T-helper 1 cell (primary cell): ENCODE measurements at regions not wholly inside any gene's neighbourhood (a gene's known extent, or its start where the extent isn't known, plus 50 kb on each side); places are given as distances from the start of the nearest gene placed in this dataset.
A peak's percentile ranks its signal among the peaks of the same experiment; 100 is the strongest.
"Not testable (repeated sequence)": the region's sequence is repeated elsewhere in the genome, so short reads cannot be mapped to it uniquely, and the experiment has no call there.

Experiments used
- DNase-seq, 5 donors: peaks; one replicate each; pipeline ENCODE4 v3.0.0-alpha.2; 2012 to 2020

DNA sequence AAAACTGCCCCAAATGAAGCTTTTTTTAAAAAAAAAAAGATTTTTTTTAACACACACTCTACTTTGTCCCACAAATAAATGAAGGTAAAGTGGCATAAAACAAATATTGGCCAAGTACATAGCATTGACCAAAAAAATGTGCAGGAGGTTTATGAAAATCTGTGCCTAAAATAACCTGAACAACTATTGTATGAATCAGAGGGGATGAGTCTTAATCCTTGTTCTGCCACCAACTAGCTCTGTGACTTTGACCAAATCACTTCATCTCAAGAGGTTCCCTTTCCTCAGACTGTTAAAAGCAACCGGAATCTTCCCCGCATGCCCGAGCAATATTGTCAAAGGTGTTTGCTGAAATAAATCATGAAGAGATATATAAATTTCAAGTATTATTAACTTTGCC, 150.4 kb upstream of the NEBL start:
- DNase-seq = no peak

DNA sequence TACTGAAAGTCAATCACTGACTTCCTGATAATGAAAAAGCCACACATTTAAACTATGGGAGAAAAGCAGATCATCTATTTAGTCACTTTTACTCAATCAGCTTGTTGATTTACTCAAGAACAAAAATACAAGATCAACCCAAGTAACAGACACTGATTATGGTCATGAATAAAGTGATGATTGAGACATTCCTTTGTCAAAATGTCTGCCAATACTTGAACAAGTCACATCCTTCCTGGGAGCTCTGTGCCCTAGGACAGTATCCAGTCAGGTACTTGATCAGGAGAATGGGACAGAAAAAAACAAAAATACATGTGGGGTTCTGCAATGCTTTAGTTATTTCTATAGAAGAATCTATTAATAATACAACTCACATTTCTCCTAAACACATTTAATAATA, 150.0 kb upstream of the NEBL start:
- no peak for DNase-seq

DNA sequence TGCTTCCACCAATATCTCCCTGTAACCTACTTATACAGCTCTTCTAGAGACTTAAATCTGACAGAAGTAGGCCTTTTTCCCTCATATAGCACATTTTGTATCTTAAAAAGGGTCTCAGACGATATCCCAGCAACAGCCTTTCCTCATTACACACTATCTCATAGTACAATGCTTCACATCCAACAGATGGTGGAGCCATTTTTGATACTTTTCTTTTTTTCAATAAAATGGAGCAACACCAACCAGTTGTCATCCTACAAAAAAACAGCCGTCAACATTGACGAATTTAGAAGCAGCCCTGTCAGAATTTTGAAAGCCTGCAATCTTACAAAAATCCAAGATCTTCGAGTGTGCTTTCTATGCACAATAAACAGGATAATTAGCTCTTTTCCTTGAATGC, 145.9 kb upstream of the NEBL start:
- no peak for DNase-seq

DNA sequence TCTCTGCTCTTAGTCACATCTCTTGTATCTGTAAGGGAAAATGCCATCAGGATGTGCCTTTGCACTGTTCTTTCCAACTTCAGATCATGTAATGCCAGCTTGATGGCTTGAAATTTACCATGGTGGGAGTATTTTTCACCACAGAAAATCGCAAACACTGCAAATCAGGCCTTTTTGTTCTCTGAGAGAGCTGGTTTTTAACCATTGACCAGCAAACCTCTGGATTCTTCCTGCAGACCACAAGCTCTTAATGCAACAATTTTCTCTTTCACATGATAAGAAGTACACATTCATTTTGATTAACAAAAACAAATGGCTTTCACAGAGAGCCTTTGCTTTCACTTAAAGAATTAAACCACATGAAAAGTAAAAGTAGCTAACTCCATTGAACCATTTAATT, 145.4 kb upstream of the NEBL start:
- no peak for DNase-seq

GRCh38 chr10:21041763-21042458, 144.8 kb upstream of the NEBL start:
- DNase-seq = no peak

GRCh38 chr10:21039721-21040120, 142.6 kb upstream of the NEBL start:
- DNase-seq = no peak

GRCh38 chr10:21036757-21037156, 139.6 kb upstream of the NEBL start:
- DNase-seq = no peak

DNA sequence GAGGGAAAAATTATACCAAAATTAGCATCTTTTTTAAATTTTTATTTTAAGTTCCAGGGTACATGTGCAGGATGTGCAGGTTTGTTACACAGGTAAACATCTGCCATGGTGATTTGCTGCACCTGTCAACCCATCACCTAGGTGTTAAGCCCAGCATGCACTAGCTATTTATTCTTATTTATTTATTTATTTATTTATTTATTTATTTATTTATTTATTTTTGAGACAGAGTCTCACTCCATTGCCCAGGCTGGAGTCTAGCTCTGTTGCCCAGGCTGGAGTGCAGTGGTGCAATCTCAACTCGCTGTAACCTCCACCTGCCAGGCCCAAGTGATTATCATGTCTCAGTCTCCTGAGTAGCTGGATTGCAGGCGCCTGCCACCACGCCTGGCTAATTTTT, 137.7 kb upstream of the NEBL start:
- not testable (repeated sequence) for DNase-seq

GRCh38 chr10:21034241-21034640, 137.1 kb upstream of the NEBL start:
- no peak for DNase-seq

GRCh38 chr10:21032587-21033319, 135.6 kb upstream of the NEBL start:
- no peak for DNase-seq

- DNase-seq = no peak
Measured at GRCh38 chr10:21031232-21031795, 134.2 kb upstream of the NEBL start.

DNA sequence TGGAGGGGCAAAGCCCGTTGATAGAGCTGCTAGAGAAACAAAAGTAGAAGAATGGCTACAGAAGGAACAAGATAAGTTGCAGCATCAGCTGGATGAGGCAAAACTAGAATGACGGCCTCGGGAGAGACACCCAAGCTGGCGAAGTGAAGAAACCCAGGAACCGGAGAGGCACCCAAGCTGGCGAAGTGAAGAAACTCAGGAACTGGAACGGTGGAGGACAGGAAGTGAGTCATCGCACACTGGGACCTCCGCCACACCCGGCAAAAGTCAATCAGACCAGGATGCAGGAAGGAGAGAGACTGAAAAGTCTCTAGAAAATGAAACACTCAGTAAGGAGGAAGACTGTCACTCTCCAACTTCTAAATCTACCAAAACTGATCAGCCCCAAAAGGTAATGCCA, 133.0 kb upstream of the NEBL start:
- no peak for DNase-seq

DNA sequence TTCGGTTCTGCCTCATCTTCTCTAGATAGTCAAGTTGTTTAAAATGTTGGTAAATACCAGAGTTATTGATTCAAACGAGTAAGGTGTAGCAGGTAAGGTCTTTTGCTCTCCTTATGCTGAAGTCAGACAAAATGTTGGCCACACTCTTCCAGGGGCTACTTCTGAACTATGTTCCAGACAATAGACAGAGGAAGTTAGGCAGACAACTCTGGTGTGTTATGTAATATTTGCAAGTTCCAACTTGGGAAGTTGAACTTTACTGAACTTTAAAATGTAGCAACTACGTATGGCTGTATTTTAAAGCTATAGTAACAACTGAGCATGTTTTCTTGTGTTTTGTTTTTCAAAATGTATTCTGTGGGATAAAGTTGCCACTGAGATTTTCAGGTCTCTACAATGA, 125.7 kb upstream of the NEBL start:
- no peak for DNase-seq

DNA sequence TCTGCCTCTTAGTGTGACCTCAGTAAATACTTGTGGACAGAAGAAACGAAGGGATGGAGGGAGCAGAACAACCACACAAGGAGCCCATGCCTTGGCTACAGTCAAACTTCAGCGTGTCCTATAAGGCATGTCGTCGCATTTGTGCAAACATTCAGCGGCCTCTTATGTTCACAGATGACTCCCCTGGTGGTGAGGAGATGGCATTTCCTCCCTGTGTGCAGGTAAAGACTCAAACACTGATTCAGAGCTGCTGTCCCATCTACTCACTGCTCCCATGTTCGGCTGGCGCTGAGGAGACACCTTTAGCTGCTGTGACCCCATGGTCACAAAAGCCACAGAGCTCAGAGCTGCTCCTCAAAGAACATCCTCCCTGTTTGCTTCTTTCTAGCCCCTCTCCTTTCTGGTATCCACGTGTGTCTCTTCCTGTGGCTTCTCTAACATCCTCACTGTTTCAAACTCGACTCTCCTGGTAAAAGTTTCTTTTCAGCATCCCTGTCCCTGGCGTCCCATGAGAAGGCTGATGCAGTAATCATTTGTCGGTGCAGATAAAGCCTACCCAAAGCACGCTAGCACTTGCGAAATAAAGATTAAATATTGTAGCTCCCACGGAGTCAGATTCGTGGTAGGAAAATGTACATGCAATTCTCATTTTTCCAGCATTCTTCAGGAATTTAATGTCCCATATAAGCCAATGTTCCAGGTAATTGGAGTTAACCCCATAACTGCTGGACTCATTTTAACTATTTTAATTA, 124.9 kb upstream of the NEBL start:
- DNase-seq = no peak

- no peak for DNase-seq
Measured at GRCh38 chr10:21021231-21021630, 124.1 kb upstream of the NEBL start.

DNA sequence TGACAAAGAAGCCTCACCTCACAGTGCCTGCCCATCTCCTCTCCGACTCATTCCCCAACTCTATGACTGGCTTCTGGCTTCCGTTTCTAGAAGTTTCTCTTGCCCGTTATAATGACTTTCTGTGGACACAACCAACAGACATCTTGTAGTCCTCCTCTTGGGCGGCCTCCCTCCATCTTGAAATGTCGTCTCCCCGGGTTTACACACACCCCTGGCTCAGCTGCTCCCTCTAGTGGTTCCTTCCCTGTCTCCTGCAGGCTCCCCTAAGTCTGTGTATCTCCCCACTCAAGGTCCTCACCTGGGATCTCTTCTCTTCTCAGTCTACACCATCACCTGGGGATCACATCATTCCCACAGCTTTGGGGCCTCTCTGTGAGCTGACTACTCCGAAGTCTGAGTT, 123.4 kb upstream of the NEBL start:
- DNase-seq = peak in 1 of 5 donors; percentile 11

DNA sequence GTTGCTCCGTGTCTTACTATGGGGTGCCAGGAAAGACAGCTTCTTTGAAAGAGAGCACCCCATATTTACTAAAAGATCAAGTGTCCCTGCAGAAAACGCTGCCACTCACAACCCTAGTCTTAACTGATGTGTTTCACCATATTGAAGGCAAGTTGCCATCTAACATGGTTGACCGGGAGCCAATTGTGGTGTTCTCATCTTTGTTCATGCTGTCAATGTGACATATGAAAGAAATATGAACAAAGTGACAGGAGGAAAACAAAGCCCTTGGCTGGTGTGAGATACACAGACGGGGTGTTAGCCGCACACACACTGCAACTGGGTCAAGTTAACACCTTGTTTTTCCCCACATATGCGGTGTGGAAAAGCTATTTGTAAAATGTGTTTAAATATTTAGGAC, 122.3 kb upstream of the NEBL start:
- no peak for DNase-seq

DNA sequence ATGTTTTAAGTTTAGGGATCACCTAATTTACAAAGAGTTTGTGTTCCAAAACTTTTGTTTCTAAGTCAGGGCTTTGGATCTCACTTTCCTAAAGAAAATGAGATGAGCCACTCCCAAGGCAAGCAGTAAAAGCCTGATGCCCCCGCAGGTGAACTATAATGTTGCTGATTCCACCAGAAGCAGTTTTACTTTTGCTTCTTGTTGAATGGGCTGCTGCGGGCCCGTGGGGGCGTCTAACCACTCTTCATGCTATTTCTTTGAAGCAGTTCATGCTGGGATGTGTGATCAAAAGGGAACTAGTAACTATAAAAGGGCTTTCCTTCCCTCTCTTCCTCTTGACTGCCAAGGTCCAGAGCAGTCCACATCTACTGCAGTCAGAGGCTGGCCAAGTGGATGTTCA, 118.7 kb upstream of the NEBL start:
- no peak for DNase-seq

- DNase-seq = no peak
Measured at GRCh38 chr10:21014141-21014540, 117.0 kb upstream of the NEBL start.

DNA sequence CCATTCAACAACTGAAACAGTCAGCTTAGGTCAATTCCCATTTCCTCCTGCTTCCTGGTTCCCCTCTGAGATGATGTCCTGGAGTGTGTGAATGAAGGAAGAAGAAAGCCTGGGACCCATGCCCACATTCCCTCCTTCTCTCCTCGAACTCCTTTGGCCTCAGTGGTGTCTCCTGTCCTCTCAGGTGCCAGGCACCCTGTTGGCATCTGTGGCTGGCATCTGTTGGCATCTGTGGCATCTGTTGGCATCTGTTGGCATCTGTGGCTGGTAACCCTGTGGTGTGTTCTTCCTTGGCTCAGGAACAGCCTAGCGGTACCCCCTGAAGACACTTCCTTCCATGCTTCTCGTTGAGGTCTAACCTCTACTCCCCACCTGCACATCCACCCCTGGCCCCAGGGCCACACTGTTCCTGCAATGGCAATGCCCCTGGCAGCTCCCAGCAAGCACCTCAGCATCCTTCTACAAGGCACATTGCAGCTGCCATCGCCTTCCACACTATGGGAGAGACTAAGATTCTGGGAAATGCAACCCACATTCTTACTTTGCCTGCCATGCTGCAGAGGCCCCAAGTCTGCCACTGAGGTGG, 114.4 kb upstream of the NEBL start:
- no peak for DNase-seq

- DNase-seq = no peak
Measured at GRCh38 chr10:21010615-21011014, 113.5 kb upstream of the NEBL start.

DNA sequence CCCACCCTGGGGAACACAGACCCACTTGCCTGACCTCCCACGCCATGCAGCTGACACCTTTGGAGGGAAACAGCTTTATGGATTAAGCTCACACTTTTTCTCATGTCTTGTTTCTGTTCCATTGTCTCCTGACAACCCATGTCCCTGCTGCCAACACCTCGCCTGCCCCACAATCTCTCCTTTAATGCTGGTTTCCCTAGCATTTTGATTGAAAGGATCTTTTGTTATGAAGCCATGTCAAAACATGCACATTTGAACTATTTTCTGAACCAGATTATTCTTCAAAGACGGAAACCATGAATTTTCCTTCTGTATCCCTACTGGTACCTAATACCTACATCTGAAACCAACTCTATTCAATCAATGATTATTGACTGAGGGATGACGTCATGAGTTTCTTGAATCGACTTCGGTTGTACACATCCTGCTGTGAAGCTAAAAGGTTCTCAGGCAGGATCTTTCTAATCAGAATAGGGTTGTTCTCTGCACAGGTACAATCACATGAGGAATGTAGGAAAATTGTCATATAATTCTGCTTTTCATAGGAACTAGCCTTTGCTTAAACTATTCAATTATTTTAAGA, 106.2 kb upstream of the NEBL start:
- DNase-seq = no peak
